Esophagus muscularis mucosa (tissue), 3 donors: ENCODE measurements at regions not wholly inside any gene's neighbourhood (a gene's known extent, or its start where the extent isn't known, plus 50 kb on each side); places are given as distances from the start of the nearest gene placed in this dataset.

Source experiments
- POLR2A ChIP-seq: fragments of 450-650 bp; IDR thresholded peaks from one replicate; pipeline ENCODE4 v1.6.1; 2017; ENCODE audit warnings: antibody characterized with exemption, moderate library complexity, mild to moderate bottlenecking, low read depth
- POLR2AphosphoS5 ChIP-seq, 2 donors: sonication (generic); formaldehyde crosslinking; IDR thresholded peaks; one replicate each; pipeline ENCODE4 v1.6.1; 2017; ENCODE audit warnings: antibody characterized with exemption in 2 of 2
- TF ChIP-seq, protein P1 (sequence below), 3 experiments: fragments of 200-600 bp in 2 of 3; fragments of 450-650 bp in 1 of 3; sonication (generic) in 2 of 3; IDR thresholded peaks; one replicate each; pipeline ENCODE4 v1.5.1; 2017 to 2019; ENCODE audit warnings: antibody characterized with exemption in 3 of 3, mild to moderate bottlenecking in 2 of 3, moderate library complexity in 1 of 3

GRCh38 chr12:66932126-66932525 lies 253.2 kb upstream of the GRIP1 start:
- no peak for TF ChIP-seq POLR2A
- TF ChIP-seq, protein P1, sequence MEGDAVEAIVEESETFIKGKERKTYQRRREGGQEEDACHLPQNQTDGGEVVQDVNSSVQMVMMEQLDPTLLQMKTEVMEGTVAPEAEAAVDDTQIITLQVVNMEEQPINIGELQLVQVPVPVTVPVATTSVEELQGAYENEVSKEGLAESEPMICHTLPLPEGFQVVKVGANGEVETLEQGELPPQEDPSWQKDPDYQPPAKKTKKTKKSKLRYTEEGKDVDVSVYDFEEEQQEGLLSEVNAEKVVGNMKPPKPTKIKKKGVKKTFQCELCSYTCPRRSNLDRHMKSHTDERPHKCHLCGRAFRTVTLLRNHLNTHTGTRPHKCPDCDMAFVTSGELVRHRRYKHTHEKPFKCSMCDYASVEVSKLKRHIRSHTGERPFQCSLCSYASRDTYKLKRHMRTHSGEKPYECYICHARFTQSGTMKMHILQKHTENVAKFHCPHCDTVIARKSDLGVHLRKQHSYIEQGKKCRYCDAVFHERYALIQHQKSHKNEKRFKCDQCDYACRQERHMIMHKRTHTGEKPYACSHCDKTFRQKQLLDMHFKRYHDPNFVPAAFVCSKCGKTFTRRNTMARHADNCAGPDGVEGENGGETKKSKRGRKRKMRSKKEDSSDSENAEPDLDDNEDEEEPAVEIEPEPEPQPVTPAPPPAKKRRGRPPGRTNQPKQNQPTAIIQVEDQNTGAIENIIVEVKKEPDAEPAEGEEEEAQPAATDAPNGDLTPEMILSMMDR (IDR thresholded peaks at IDR 0.05), result no peak
- no peak for TF ChIP-seq POLR2AphosphoS5 (IDR thresholded peaks at IDR 0.05)
